NCI-H2107 (cell line): ENCODE measurements at regions not wholly inside any gene's neighbourhood (a gene's known extent, or its start where the extent isn't known, plus 50 kb on each side); places are given as distances from the start of the nearest gene placed in this dataset.
A peak's percentile ranks its signal among the peaks of the same experiment; 100 is the strongest.
"Not testable (repeated sequence)": the region's sequence is repeated elsewhere in the genome, so short reads cannot be mapped to it uniquely, and the experiment has no call there.

Experiments used
- DNase-seq: peaks from one replicate; lab custom pipeline; 2025; lab: John Stamatoyannopoulos, UW

DNA sequence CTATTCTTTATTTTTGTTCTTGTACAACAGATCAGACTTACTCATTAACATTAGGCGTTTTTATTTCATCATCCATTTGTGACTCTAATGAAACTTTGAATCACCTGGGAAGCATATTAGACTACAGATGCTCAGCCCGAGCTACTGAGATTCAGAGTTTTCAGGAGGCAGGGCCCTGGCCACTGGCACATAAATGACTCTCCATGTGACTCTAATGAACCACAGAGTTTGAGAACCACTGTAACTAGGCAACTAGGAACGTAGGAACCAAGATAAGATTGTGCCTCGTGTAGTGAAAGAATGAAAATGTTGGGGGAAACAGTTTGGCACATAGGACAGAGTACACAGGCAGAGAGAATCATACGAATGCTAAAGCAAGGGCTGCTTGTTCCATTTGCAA, 405.9 kb upstream of the BTBD3 start:
- DNase-seq = no peak

DNA sequence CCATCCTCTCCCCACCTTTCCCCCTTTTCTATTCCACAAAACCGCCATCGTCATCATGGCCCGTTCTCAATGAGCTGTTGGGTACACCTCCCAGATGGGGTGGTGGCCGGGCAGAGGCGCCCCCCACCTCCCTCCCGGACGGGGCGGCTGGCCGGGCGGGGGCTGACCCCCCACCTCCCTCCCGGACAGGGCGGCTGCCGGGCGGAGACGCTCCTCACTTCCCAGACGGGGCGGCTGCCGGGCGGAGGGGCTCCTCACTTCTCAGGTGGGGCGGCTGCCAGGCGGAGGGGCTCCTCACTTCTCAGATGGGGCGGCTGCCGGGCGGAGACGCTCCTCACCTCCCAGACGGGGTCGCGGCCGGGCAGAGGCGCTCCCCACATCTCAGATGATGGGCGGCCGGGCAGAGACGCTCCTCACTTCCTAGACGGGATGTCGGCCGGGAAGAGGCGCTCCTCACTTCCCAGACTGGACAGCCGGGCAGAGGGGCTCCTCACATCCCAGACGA, 404.4 kb upstream of the BTBD3 start:
- not testable (repeated sequence) for DNase-seq

DNA sequence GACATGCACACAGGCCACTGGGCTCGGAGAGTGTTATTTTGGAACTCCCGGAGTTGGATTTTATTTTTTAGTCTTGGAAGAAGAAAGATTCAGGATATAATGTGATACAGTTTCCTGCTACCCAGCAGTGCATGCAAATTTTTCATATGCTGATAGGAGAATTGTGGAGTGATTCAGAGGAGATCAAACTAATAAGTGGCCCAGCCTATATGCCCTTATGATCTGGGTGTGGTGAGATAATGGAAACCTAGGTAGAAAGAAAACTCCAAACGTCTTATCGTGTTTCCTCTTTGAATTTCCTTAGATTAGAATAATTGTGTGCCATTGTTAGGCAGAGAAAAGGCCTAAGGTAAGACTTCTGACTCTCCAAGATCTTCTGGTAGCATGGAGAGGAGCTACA, 401.2 kb upstream of the BTBD3 start:
- DNase-seq = no peak

DNA sequence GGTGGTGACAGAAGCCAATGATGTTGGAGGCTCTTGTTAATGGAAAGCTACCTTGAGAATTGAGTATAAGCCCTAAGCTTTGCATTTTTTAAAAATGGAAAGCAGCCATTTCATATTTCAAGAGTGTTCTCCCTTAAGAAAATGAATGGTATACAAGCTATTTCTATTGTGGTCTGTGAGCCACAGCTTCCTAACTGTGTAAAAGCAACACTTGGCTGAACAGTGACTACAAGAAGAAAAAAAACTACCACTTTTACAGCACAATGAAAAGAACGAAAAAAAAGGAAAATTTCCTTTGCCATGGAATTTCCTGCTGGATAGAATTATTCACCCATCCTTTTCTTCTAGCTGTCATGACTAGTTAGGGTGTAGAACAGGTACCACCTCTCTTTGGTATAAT, 397.1 kb upstream of the BTBD3 start:
- DNase-seq = no peak

DNA sequence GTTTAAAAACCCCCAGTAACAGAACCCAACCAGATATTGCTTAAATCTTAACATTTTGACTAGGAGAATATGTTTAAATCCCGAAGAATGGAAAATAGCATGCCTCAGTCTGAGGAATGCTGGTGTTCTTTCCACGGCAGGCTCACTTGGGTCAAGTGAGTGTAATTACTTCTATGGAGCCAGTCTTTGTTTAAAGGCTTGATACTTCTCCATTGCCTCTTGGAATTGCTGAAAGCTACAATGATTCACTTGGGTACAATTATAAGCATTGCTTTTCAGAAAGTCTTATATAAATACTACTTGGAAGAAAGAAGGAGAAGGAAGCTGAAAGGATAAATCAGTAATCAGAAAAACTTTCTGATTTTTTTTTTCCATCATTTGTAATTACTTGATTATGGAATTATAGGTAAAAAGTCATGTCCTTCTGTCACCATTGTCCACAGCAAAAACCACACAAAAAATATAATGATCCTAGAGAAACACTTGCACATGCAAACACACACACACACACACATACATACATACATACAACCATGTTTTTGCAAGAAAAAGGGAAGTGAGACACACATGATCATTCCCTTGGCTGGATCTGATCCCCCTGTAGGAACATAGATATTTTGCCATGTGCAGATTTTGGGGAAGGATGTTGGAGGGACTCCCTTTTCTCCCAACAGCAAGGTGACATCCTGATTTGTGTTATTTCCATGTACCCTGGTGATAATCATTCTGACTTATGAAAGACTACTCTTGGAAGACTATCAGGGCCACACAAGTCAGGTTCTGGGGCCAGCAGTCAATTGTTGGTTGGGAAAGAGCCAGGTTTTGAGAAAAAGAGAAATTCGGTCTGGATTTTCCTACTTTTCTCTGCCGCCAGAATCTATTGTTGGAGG, 396.0 kb upstream of the BTBD3 start:
- DNase-seq = no peak

DNA sequence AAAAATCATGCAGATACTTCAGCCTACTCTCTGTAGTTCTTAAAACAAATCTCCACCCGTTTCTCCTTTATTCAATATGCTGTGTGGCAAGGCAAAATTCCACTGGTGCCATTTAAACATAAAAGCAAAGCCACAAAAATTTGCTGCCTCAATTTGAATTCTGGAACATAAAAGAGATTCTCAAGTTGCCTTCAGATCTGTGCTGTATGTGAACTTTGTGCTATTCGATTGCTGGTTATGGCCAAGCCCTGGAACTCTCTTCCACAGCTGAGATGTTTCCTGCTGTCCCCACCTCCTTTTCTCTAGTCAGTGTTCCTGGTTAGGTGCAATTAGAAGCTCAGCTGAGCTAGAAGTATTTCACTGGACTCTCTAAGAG, 395.3 kb upstream of the BTBD3 start:
- no peak for DNase-seq

DNA sequence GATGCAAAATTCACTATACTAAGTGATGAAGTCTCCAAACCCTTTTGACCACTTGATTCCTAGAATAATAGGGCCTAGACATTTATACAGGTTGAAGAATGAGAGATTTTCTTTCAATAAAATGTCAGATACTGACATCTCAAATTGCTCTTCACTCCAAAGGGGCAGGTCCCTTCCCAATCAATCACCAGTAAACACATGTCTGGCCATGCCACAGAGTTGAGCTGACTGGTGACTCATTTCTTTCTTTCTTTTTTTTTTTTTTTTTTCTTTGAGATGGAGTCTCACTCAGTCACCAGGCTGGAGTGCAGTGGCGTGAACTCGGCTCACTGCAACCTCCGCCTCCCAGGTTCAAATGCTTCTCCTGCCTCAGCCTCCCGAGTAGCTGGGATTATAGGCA, 388.6 kb upstream of the BTBD3 start:
- no peak for DNase-seq

DNA sequence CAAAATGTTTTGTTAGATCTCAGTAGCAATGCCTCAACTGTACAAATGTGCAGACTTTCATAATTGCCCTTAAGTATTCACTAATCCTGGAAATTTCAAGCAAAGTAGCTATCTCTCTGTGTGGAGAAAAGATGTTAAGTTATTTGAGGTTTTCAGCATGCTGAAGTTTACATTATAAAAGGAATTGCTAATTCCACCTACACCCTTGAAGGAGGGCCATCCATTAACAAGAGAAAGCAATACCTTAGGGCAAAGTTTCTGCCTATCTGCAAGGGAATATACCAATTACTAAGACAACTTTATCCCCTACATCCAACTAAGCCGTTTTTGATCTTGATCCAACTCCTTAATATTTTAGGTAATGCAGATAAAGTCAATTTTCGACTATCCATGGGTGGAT, 380.7 kb upstream of the BTBD3 start:
- no peak for DNase-seq

DNA sequence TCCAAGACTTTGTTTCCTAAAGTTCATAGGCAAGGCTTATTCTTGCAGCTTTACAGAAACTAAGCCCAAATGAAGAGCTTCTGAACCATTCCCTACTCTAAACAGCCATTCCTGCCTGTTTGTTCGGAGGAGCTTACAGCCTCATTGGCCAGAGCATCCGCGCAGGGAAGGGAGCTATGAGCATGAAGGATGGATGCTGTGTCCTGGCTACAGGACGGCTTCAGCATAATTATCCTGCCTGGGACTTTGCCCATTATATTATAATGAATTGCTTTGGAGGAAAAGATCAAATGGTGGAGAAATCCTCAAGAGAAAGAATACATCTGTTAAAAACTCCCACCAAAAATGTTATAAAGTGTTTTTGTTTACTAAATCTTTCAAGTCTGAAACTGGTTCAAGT, 378.2 kb upstream of the BTBD3 start:
- DNase-seq = no peak

DNA sequence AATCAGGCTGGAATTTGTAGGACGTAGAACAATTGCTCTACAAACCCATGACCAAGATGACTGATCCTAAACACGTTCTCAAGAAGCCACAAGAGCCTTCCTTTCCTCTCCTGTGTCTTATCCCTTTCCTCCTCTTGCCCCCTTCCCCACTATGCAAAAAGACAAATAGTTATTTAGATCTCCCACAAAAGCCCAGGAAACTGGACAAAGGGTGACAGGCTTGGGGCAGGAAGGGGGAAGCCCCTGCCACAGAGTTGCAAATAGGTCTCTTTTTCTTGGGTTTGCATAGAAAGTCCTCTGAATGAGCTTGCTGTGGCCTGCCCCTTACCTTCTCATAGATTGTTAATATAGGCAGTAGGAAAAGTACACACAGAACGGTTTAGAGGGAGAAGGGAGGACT, 377.1 kb upstream of the BTBD3 start:
- DNase-seq = no peak

DNA sequence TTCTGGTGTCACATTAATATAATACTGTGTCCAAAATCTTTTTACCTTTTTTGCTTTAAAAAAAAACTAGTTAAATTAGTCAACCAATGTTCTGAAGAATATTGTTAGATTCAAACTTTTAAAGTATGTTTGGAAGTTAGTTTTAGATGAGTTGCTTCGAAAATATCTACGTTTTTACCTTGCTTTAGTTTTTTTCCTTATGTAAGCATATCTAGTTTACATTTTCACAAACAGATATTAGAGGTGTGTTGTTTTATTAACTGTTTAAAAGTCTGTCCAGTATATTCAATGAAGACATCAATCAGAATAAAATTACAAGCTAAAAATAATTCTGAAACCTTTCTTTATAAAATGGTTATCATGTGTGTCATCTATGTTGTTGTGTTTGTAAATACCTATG, 375.0 kb upstream of the BTBD3 start:
- no peak for DNase-seq

DNA sequence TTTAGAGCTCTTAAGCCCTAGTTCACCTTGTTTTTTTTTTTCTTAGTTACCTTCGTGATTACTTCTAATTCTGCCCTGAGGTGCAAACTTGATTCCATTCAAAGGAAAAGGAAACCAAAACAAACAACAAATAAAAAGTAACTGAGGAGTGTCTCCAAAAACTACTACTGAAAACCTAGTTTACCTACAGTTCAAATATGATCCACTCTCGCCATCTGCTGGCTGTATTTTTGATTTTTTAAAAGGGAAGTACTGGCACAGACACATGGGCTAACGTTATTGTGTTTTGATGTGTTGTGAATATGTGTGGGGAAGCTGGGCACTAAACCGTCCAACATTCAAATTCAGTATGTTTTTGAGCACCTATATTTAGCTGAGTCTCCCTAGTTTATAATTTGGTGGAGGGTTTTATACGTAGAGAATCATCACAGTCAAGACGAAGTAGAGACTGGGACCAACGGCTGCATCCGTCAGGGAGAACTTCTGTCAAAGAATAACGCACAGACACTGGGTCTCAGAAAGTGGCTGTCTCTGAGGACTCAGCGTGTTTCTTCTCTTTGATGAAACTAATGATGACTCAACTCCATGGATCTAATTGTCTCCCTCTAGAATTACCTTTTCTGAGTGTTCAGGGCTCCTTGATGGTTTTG, 373.5 kb upstream of the BTBD3 start:
- peak; percentile 42 for DNase-seq

DNA sequence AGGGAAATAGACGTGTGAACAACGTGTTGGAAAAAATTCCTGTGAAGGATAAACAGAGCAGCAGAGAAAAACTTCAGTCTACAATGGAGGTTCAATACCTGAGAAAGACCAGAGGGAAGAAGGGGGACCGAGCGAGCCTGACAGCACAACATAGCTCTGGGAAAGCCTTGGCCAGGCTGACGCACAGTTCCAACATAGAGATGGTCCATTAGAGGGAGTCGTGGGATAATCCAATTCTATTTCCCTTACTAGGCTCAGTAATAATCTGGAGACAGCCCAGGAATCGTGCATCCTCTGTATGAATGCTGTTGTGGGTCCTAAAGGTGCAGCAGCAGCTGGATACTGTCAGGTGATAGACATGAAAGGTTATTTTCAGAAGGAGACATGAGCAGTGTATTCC, 370.8 kb upstream of the BTBD3 start:
- no peak for DNase-seq

DNA sequence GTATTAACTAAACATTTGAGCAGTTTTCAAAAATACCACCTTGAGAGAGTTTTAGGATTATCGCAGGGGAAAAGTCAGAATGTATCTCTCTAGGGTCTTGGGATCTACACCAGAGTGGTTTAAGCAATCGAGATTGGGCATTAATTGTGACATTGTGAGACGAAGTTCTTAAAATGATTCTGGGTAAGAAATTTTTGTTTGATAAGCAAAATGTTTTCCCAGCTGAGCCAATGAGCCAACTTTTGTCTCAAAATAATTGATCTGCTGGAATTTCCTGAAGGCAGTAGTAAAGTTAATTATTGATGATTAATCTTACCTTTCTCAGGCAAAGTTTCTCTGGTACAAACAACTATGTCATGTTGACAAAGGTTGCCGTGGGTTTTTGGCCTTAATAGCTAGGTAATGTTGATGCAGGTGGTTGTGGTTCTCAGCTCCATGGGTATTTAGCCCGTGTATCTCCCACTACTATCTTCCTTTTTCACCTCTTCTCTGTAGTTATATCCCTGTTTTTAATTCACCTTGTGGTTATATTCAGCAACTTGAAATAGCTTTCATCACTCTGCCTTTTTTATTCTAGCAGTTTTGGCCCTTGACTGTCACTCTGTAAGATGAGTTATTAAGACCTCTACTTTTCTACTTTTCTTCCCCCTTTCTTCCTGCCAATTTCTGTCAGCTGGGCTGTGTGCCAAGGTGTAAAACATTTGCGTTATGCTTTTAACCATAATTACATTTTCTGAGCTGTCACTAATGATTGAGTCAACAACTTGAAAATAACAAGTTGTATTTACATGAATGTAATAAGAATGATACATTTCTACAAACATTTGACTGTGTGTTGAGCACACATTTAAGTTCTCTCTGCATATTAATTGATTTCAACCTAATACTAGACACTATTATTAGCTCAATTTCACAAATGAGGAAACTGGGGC, 368.3 kb upstream of the BTBD3 start:
- no peak for DNase-seq

DNA sequence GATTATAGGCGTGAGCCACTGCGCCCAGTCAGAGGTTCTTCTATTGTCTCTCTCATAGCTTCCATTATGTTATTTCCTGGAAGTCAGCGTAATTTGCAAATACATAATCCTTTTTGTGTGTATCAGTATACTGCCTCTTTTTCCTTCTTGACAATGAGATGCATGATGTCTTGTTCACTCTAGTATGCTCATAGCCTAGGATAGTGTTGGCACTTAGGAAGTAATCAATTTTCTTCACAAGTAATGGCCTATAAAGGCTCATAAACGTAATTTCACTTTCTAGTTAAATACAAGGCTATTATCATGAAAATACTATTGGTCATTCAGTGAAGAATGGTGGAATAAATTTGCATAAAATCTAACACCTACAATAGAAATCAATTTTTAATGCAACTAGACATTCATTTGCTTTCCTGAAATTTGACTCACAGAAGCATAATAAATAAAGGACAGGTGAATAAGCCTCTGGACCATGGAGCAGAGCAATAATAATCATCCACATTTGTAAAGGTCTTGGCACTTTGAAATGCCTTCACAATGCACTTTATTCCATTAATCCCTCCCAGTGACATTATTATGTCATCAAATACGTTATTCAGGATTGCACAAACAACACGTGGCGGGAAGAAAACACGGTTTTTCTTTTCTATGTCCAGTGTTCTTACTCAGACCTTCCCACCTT, 366.9 kb upstream of the BTBD3 start:
- no peak for DNase-seq

DNA sequence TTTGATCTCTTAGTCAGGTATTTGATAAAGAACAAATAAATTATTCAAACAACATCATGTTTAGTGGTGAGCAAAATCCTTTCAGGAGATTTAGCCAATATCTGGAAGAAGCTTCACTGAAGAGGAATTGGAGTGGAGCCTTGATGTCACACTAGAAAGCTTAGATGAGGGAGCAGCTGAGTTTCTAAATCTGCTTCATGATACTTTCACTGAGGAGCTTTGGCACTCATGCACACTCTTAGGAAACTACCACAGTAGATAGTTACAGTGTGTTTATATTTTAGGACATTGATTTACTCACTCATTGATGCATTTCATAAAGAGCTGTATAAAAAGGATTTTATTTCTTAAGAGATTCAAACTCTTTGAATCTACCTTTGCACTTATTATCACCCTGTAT, 366.2 kb upstream of the BTBD3 start:
- DNase-seq = no peak

DNA sequence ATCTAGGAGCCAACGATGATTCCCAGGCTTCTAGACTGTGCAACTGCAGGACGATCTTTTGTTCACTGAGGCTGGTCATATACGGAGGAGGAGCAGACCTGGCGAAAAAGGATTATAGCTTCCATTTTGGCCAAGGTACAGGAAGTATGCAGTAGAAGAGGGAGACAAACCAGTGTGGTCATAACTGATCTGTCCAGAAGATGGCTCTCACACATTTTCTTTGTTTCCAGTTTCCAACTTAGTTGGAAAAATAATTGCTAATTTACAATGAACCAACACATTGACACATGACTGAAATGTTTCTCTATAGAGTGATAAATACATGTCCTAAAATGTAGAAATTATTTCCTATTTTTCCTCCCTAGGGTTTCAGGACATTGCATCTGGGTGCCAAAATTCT, 364.1 kb upstream of the BTBD3 start:
- DNase-seq = no peak

DNA sequence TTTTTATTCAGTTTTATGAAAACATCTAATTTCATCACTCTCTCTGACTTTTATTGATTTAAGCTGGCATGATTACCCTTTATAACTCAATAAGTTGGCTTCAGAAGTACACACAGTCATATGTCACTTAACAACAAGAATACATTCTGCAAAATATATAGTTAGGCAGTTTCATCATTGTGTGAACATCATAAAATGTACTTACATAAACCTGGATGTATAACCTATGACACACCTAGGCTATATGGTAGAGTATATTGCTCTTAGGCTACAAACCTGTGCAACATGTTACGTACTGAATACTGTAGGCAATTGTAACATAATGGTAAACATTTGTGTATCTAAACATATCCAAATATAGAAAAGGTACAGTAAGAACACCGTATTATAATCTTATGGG, 362.2 kb upstream of the BTBD3 start:
- DNase-seq = no peak

DNA sequence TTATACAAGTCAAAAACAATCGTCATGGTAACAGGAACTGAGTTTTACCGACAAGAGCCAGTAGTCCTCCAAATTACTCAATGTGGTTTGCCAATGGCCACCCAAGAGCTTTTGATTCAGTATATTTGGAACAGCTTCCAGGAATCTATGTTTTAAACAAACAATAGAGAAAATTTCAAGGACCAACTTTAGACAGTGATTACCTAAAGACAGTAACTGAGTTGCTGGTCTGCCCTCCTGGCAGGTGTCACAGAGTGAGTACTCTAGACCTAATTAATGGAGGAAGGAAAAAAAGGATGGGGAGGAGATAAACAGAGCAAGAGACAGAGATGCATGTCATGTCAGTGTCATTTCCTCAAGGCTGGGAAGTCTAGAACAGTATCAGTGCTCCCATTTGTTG, 361.3 kb upstream of the BTBD3 start:
- DNase-seq = no peak

DNA sequence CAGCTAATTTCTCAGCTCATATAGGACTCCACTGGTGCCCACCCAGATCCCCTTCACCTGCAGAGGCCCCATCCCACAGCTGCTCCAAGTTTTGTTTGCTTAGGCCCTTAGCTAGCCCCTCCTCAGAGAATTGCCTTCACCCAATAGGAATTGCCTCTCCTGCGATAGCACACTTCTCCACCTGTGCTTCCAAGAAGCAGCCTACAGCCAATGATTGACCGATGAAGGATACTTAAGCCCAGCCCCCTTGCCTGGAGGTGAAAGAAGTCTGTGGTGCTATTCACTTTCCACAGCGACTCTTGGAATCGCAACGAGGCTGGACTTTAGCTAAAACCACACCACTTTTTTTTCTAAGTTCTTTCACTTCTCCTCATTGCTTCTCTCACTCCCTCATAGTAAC, 353.2 kb upstream of the BTBD3 start:
- DNase-seq = no peak

DNA sequence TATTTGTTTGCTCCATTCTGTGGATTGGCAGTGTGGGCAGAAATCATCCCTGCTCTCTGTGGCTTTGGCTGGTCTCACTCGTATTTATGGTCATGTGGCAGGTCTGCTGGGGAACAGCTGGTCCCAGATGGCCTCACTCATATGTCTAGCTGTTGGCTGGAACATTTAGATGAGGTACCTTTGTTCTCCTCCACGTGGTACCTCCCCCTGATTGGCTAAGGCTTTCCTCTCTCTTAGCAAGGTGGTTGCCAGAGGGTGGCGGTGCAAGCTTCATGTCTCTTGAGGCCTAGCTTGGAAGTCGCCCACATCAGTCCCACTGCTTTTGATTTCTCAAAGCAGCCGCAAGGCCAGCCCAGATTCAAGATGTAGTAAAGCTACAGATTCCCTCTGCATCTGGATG, 348.5 kb upstream of the BTBD3 start:
- no peak for DNase-seq

DNA sequence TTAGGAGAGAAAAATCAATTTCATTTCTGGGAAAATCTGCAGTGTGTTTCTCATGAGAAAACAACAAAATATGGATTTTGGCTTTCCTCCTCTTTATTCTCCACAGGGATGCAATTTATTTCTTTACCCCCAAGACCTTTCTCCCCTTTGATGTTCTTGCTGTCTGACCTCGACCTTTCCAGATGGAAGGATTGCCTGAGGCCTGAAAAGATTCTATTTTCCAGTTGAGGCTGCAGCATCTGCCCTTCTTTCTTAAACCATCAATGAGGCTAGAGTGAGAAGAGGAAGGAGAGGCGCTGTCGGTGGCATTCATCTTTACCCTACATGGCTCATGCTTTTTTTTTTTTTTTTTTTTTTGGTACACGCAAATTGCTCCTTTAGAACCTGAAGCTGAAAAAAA, 344.2 kb upstream of the BTBD3 start:
- no peak for DNase-seq
